Right atrium auricular region (tissue), 2 donors: ENCODE measurements at regions not wholly inside any gene's neighbourhood (a gene's known extent, or its start where the extent isn't known, plus 50 kb on each side); places are given as distances from the start of the nearest gene placed in this dataset.

Experiments
- DNase-seq: peaks from one replicate; pipeline ENCODE4 v3.0.0-alpha.2; 2019; ENCODE audit warnings: low spot score
- H3K27ac ChIP-seq, 2 donors: fragments of 200-600 bp; sonication (generic); 1 replicate in 1 of 2; 2 replicates in 1 of 2; pipeline ENCODE4 v1.5.1; 2016 to 2019
- H3K27me3 ChIP-seq, 2 donors: fragments of 200-600 bp; sonication (generic); one replicate each; pipeline versions ENCODE4 v1.5.1 to v1.6.0; 2017 to 2019
- H3K36me3 ChIP-seq: fragments of 200-600 bp; sonication (generic); one replicate; pipeline ENCODE4 v1.5.1; 2016
- H3K4me1 ChIP-seq, 2 donors: fragments of 200-600 bp; sonication (generic); one replicate each; pipeline versions ENCODE4 v1.5.1 to v1.6.0; 2017 to 2019
- H3K4me3 ChIP-seq, 2 donors: fragments of 200-600 bp; sonication (generic); 1 replicate in 1 of 2; 2 replicates in 1 of 2; pipeline ENCODE4 v1.5.1; 2017 to 2019; ENCODE audit warnings: mild to moderate bottlenecking in 1 of 2, moderate library complexity in 1 of 2
- H3K9me3 ChIP-seq, 2 donors: fragments of 200-600 bp; sonication (generic); one replicate each; pipeline ENCODE4 v1.5.1; 2019
- CTCF ChIP-seq, 2 donors: fragments of 200-600 bp; sonication (generic); IDR thresholded peaks; one replicate each; pipeline ENCODE4 v1.5.1; 2019; ENCODE audit warnings: antibody characterized with exemption in 2 of 2

GRCh38 chr4:157838366-157838765 is 334.5 kb downstream of the GASK1B start:
- H3K27ac ChIP-seq, result no peak overlapping the region
- no peak for DNase-seq
- TF ChIP-seq CTCF (IDR thresholded peaks at IDR 0.05), result no peak
- no peaks in the 10 kb centered on the region for H3K36me3 ChIP-seq
- H3K9me3 ChIP-seq, result no peaks in the 10 kb centered on the region
- no peaks in the 10 kb centered on the region for H3K4me1 ChIP-seq
- H3K4me3 ChIP-seq, result no peak overlapping the region
- H3K27me3 ChIP-seq, result no peaks in the 10 kb centered on the region

GRCh38 chr4:157837071-157837703 is 335.6 kb downstream of the GASK1B start:
- H3K27ac ChIP-seq, result no peak overlapping the region
- no peak for TF ChIP-seq CTCF (IDR thresholded peaks at IDR 0.05)
- no peaks in the 10 kb centered on the region for H3K4me1 ChIP-seq
- no peaks in the 10 kb centered on the region for H3K36me3 ChIP-seq
- H3K9me3 ChIP-seq, result no peaks in the 10 kb centered on the region
- DNase-seq, result no peak
- no peak overlapping the region for H3K4me3 ChIP-seq
- H3K27me3 ChIP-seq, result no peaks in the 10 kb centered on the region

GRCh38 chr4:157832596-157832995 is 340.2 kb downstream of the GASK1B start:
- H3K27ac ChIP-seq, result no peak overlapping the region

GRCh38 chr4:157824021-157824420 is 348.8 kb downstream of the GASK1B start:
- H3K27ac ChIP-seq, result no peak overlapping the region
- DNase-seq, result no peak
- no peak for TF ChIP-seq CTCF (IDR thresholded peaks at IDR 0.05)
- no peaks in the 10 kb centered on the region for H3K9me3 ChIP-seq
- no peaks in the 10 kb centered on the region for H3K4me1 ChIP-seq
- H3K4me3 ChIP-seq, result no peak overlapping the region
- H3K27me3 ChIP-seq, result no peaks in the 10 kb centered on the region
- H3K36me3 ChIP-seq, result no peaks in the 10 kb centered on the region

More at GRCh38 chr4:157832596-157832995, 340.2 kb downstream of the GASK1B start:
- no peak overlapping the region for H3K4me3 ChIP-seq
- no peak for TF ChIP-seq CTCF (IDR thresholded peaks at IDR 0.05)
- DNase-seq, result no peak
- H3K36me3 ChIP-seq, result no peaks in the 10 kb centered on the region
- H3K4me1 ChIP-seq, result no peaks in the 10 kb centered on the region
- H3K27me3 ChIP-seq, result no peaks in the 10 kb centered on the region
- H3K9me3 ChIP-seq, result no peaks in the 10 kb centered on the region

GRCh38 chr4:157821814-157822213 is 351.0 kb downstream of the GASK1B start:
- Histone ChIP-seq H3K27me3 (no peaks in the 10 kb centered on the region), H3K4me3 (no peak overlapping the region), H3K27ac (no peak overlapping the region), H3K4me1 (no peaks in the 10 kb centered on the region), H3K9me3 (no peaks in the 10 kb centered on the region), H3K36me3 (no peaks in the 10 kb centered on the region)
- DNase-seq, result no peak
- no peak for TF ChIP-seq CTCF (IDR thresholded peaks at IDR 0.05)
